ENCODE measurements at regions not wholly inside any gene's neighbourhood (a gene's known extent, or its start where the extent isn't known, plus 50 kb on each side); places are given as distances from the start of the nearest gene placed in this dataset.

GRCh38 chr11:71339396-71339881, 87.1 kb upstream of the SHANK2 start:
- no peak for TF ChIP-seq POLR2A (IDR thresholded peaks at IDR 0.05)
- TF ChIP-seq, protein P1, sequence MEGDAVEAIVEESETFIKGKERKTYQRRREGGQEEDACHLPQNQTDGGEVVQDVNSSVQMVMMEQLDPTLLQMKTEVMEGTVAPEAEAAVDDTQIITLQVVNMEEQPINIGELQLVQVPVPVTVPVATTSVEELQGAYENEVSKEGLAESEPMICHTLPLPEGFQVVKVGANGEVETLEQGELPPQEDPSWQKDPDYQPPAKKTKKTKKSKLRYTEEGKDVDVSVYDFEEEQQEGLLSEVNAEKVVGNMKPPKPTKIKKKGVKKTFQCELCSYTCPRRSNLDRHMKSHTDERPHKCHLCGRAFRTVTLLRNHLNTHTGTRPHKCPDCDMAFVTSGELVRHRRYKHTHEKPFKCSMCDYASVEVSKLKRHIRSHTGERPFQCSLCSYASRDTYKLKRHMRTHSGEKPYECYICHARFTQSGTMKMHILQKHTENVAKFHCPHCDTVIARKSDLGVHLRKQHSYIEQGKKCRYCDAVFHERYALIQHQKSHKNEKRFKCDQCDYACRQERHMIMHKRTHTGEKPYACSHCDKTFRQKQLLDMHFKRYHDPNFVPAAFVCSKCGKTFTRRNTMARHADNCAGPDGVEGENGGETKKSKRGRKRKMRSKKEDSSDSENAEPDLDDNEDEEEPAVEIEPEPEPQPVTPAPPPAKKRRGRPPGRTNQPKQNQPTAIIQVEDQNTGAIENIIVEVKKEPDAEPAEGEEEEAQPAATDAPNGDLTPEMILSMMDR (IDR thresholded peaks at IDR 0.05) = no peak
- TF ChIP-seq EP300 (IDR thresholded peaks at IDR 0.05) = no peak

Data from upper lobe of left lung (tissue), 4 donors.